Breast epithelium (tissue), 4 donors: ENCODE measurements at regions not wholly inside any gene's neighbourhood (a gene's known extent, or its start where the extent isn't known, plus 50 kb on each side); places are given as distances from the start of the nearest gene placed in this dataset.

Source experiments
- DNase-seq, 2 donors: peaks; one replicate each; pipeline ENCODE4 v3.0.0-alpha.2; 2019; ENCODE audit warnings: low spot score in 2 of 2
- H3K27ac ChIP-seq, 2 donors: fragments of 200-600 bp; sonication (generic) in 1 of 2; one replicate each; pipeline ENCODE4 v1.5.1; 2016 to 2019; ENCODE audit warnings: mild to moderate bottlenecking in 1 of 2
- H3K27me3 ChIP-seq, 2 donors: fragments of 200-600 bp; sonication (generic) in 1 of 2; one replicate each; pipeline versions ENCODE4 v1.5.1 to v1.6.0; 2017 to 2019; ENCODE audit warnings: control low read depth in 1 of 2, mild to moderate bottlenecking in 1 of 2
- H3K36me3 ChIP-seq: fragments of 200-600 bp; one replicate; pipeline ENCODE4 v1.5.1; 2019
- H3K4me1 ChIP-seq, 2 donors: fragments of 200-600 bp; sonication (generic); one replicate each; pipeline ENCODE4 v1.5.1; 2016 to 2019; ENCODE audit warnings: control low read depth in 1 of 2
- H3K4me3 ChIP-seq, 3 donors: fragments of 200-600 bp; sonication (generic); 1 replicate in 2 of 3; 2 replicates in 1 of 3; pipeline ENCODE4 v1.5.1; 2016 to 2019; ENCODE audit warnings: mild to moderate bottlenecking in 3 of 3, moderate library complexity in 2 of 3
- H3K9me3 ChIP-seq, 2 donors: fragments of 200-600 bp; sonication (generic) in 1 of 2; one replicate each; pipeline ENCODE4 v1.5.1; 2016 to 2019; ENCODE audit warnings: control low read depth in 1 of 2
- POLR2A ChIP-seq: fragments of 450-650 bp; IDR thresholded peaks from one replicate; pipeline ENCODE4 v1.6.1; 2016; ENCODE audit warnings: antibody characterized with exemption, mild to moderate bottlenecking, moderate library complexity
- POLR2AphosphoS5 ChIP-seq, 3 donors: sonication (generic); formaldehyde crosslinking; IDR thresholded peaks; one replicate each; pipeline ENCODE4 v1.6.1; 2017; ENCODE audit warnings: antibody characterized with exemption in 3 of 3
- intact Hi-C: fragments of 100-400 bp; cut with DNase I; formaldehyde crosslinking; loops from one replicate; pipeline ENCODE4 v1.15.1; 2023; ENCODE audit warnings: low total_unique reads
- TF ChIP-seq, protein P1 (sequence below), 3 donors: fragments of 450-650 bp; IDR thresholded peaks; one replicate each; pipeline ENCODE4 v1.5.1; 2016 to 2017; ENCODE audit warnings: antibody characterized with exemption in 3 of 3, mild to moderate bottlenecking in 3 of 3, moderate library complexity in 3 of 3

DNA sequence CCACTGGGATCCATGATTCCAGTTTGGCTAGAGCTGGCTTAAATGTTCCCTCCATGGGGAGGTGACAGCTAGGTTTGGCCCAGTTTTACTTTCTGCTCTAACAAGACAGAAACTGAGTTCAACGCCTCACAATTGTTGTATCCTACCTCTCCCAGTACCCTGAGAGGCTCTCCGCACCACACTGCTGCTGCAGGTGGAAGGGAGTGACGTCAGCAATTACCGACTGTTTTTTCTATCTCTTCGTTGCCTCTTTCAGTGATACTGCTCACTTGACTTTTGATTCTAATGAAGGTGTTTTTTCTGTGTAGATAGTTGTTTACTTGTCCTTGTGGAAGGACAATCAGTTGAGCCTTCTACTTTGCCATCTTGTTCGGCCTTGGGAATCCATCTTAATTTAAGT lies 204.9 kb upstream of the DUSP10 start:
- no peak for DNase-seq
- no peak for TF ChIP-seq POLR2AphosphoS5 (IDR thresholded peaks at IDR 0.05)
- no peak for TF ChIP-seq POLR2A
- TF ChIP-seq, protein P1, sequence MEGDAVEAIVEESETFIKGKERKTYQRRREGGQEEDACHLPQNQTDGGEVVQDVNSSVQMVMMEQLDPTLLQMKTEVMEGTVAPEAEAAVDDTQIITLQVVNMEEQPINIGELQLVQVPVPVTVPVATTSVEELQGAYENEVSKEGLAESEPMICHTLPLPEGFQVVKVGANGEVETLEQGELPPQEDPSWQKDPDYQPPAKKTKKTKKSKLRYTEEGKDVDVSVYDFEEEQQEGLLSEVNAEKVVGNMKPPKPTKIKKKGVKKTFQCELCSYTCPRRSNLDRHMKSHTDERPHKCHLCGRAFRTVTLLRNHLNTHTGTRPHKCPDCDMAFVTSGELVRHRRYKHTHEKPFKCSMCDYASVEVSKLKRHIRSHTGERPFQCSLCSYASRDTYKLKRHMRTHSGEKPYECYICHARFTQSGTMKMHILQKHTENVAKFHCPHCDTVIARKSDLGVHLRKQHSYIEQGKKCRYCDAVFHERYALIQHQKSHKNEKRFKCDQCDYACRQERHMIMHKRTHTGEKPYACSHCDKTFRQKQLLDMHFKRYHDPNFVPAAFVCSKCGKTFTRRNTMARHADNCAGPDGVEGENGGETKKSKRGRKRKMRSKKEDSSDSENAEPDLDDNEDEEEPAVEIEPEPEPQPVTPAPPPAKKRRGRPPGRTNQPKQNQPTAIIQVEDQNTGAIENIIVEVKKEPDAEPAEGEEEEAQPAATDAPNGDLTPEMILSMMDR (IDR thresholded peaks at IDR 0.05): no peak
- no peaks in the 10 kb centered on the region for H3K27me3 ChIP-seq
- H3K36me3 ChIP-seq: no peaks in the 10 kb centered on the region
- H3K9me3 ChIP-seq: peaks cover 16 to 26% of the 10 kb centered on the region in 2 donors
- H3K4me3 ChIP-seq: no peak overlapping the region
- no peak overlapping the region for H3K27ac ChIP-seq
- no peaks in the 10 kb centered on the region for H3K4me1 ChIP-seq
- intact Hi-C loops: no loop called here

DNA sequence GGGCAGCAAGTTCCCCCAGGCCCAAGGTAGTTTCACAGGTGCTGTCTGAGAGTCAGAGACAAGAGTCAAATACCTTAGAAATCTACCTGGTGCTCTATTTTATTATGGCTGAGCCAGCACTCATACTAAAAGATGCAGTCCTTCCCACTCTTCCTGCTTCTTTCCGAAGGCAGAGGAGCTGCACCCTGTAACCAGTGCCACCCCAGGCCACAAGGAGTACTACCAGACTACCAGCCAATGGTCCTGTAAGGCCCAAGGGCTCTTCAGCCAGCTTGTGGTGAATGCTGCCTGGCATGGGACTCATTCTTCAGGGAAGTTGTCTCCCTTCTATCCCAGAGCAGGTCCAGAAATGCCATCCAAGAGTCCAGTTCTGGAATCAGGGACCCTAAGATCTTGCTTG lies 203.8 kb upstream of the DUSP10 start:
- no peak for DNase-seq
- Histone ChIP-seq H3K4me1 (no peaks in the 10 kb centered on the region), H3K4me3 (no peak overlapping the region)

DNA sequence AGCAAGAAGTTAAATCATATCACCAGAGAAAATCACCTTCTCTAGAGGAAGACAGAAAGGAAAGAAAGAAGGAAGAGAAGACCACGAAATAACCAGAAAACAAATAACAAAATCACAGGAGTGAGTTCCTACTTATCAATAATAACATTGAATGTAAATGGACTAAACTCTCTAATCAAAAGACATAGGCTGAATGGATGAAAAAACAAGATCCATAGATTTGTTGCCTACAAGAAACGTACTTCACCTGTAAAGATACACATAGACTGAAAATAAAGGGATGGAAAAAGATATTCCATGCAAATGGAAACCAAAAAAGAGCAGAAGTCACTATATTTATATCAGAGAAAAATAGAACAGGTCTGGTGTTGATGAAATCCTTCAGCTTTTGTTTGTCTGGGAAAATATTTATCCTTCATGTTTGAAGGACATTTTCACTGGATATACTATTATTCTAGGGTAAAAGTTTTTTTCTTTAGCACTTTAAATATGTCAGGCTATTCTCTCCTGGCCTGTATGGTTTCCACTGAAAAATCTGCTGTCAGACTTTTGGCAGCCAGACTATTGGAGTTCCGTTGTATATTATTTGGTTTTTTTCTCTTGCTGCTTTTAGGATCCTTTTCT lies 202.5 kb upstream of the DUSP10 start:
- H3K27me3 ChIP-seq: no peaks in the 10 kb centered on the region
- H3K9me3 ChIP-seq: peaks cover 16 to 26% of the 10 kb centered on the region in 2 donors
- intact Hi-C loops: no loop called here
- no peaks in the 10 kb centered on the region for H3K4me1 ChIP-seq
- no peaks in the 10 kb centered on the region for H3K36me3 ChIP-seq
- no peak for DNase-seq
- no peak for TF ChIP-seq POLR2A
- TF ChIP-seq POLR2AphosphoS5 (IDR thresholded peaks at IDR 0.05): no peak
- TF ChIP-seq, protein P1 (IDR thresholded peaks at IDR 0.05): no peak
- no peak overlapping the region for H3K4me3 ChIP-seq
- no peak overlapping the region for H3K27ac ChIP-seq

More for the DNA sequence above, 203.8 kb upstream of the DUSP10 start:
- Histone ChIP-seq H3K27me3 (no peaks in the 10 kb centered on the region), H3K9me3 (peaks cover 16 to 26% of the 10 kb centered on the region in 2 donors), H3K36me3 (no peaks in the 10 kb centered on the region), H3K27ac (no peak overlapping the region)
- intact Hi-C loops: no loop called here
- TF ChIP-seq POLR2AphosphoS5 (IDR thresholded peaks at IDR 0.05) (no peak), POLR2A (no peak)
- TF ChIP-seq, protein P1 (IDR thresholded peaks at IDR 0.05): no peak

DNA sequence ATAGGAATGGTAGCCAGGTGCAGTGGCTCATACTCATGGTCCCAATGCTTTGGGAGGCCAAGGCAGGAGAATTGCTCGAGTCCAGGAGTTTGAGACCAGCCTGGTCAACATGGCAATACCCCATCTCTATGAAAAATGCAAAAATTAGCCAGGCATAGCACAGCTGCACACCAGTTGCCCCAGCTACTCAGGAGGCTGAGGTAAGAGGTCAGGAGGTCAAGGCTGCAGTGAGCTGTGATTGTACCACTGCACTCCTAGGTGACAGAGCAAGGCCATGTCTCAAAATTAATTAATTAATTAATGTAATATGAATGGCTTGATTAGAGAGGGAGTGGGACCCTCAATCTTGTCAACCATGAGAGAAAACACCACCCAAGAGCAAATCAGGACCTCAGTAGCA lies 198.7 kb upstream of the DUSP10 start:
- intact Hi-C loops: no loop called here
- no peak for DNase-seq
- Histone ChIP-seq H3K9me3 (peaks cover 6 to 22% of the 10 kb centered on the region in 2 donors), H3K27ac (no peak overlapping the region), H3K4me1 (no peaks in the 10 kb centered on the region), H3K36me3 (no peaks in the 10 kb centered on the region), H3K27me3 (no peaks in the 10 kb centered on the region), H3K4me3 (no peak overlapping the region)
- TF ChIP-seq POLR2AphosphoS5 (IDR thresholded peaks at IDR 0.05) (no peak), POLR2A (no peak)
- TF ChIP-seq, protein P1 (IDR thresholded peaks at IDR 0.05): no peak

DNA sequence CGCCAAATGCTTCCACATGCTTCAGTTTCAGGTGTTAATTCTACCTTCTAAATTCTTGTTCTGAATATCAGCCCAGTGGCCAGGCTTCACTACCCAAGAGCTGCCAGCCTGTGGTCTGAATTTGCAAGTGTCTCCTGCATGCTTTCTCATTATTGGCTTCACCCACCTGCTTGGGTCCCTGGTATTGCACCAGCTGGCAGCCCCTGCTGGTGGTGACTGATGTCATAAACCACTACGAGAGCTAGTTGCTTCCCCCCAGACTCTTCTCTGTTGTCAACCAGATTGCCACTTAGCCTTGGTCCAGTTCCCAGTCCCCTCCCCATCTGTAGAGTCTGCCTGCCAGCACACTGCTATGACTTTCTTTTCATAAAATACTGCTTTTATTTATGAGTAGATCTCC lies 197.7 kb upstream of the DUSP10 start:
- no peak overlapping the region for H3K4me3 ChIP-seq
- H3K36me3 ChIP-seq: no peaks in the 10 kb centered on the region
- TF ChIP-seq, protein P1 (IDR thresholded peaks at IDR 0.05): no peak
- no peak for TF ChIP-seq POLR2AphosphoS5 (IDR thresholded peaks at IDR 0.05)
- no peak for TF ChIP-seq POLR2A
- no peaks in the 10 kb centered on the region for H3K4me1 ChIP-seq
- no peak overlapping the region for H3K27ac ChIP-seq
- peaks cover 0 to 12% of the 10 kb centered on the region in 2 donors for H3K9me3 ChIP-seq
- DNase-seq: no peak
- intact Hi-C loops: no loop called here
- H3K27me3 ChIP-seq: no peaks in the 10 kb centered on the region
